ENCODE measurements at regions not wholly inside any gene's neighbourhood (a gene's known extent, or its start where the extent isn't known, plus 50 kb on each side); places are given as distances from the start of the nearest gene placed in this dataset.

DNA sequence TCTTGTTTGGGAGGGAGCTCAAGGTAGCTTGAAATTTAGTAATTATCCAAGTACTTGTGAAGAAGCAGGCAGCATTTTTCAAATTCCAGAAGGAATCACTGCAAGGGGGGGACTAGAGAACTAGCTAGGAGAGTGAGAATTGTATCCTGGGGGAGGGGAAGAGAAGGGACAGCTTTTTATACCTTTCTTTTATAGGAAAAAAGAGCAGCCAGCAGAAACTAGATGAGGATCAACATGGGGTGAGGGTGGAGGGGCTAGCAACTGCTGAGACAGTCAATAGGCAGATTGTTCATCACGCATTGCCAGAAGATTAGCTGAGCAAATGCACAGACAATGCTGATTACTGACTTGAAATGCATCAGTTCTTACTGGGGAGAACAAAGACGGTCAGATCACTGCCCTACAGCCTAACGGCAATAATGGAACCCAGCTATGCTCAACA lies 514.3 kb upstream of the CITED2 start:
- Histone ChIP-seq H3K4me3 (ENCODE audit: insufficient read length, low read depth) (no peak overlapping the region), H3K9me3 (ENCODE audit: insufficient read depth, low read length) (no peaks in the 10 kb centered on the region), H3K27me3 (ENCODE audit: insufficient read depth, insufficient read length) (no peaks in the 10 kb centered on the region), H3K9ac (ENCODE audit: insufficient read length, low read depth) (no peak overlapping the region), H3K4me1 (ENCODE audit: insufficient read depth, insufficient read length) (no peaks in the 10 kb centered on the region), H3K36me3 (ENCODE audit: insufficient read depth, insufficient read length, low read length) (no peaks in the 10 kb centered on the region)
- no peak for TF ChIP-seq ZNF274 (IDR thresholded peaks at IDR 0.05; ENCODE audit: low read depth, low read length)
- no peak for TF ChIP-seq YY1 (IDR thresholded peaks at IDR 0.05; ENCODE audit: insufficient read depth, insufficient read length)
- TF ChIP-seq SUZ12 (IDR thresholded peaks at IDR 0.05; ENCODE audit: extremely low read depth, insufficient read depth, insufficient read length) = no peak
- peak; percentile 77 for DNase-seq (ENCODE audit: low read depth, low spot score)

DNA sequence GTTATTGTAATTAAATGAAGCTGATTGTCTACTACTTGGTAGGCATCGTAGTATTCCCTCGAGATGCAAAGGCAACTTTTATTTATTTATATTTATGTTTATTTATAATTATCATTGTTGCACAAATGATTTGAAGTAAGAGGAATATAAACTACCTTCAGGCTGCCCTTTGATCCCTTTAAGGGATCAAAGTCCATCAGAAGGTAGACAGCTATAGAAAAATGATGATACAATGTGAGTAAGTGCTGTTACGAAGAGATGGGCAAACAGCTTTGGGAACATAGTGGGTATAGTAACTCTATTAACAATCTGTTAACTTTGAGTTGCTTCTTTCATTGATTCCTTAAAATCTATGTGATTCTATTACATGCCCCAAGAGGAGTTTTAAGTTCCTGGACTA lies 512.8 kb upstream of the CITED2 start:
- no peak overlapping the region for H3K9ac ChIP-seq (ENCODE audit: insufficient read length, low read depth)
- H3K36me3 ChIP-seq (ENCODE audit: insufficient read depth, insufficient read length, low read length) = no peaks in the 10 kb centered on the region
- TF ChIP-seq YY1 (IDR thresholded peaks at IDR 0.05; ENCODE audit: insufficient read depth, insufficient read length) (no peak), SUZ12 (IDR thresholded peaks at IDR 0.05; ENCODE audit: extremely low read depth, insufficient read depth, insufficient read length) (no peak), ZNF274 (IDR thresholded peaks at IDR 0.05; ENCODE audit: low read depth, low read length) (no peak)
- no peaks in the 10 kb centered on the region for H3K9me3 ChIP-seq (ENCODE audit: insufficient read depth, low read length)
- H3K27me3 ChIP-seq (ENCODE audit: insufficient read depth, insufficient read length) = no peaks in the 10 kb centered on the region
- no peaks in the 10 kb centered on the region for H3K4me1 ChIP-seq (ENCODE audit: insufficient read depth, insufficient read length)
- H3K4me3 ChIP-seq (ENCODE audit: insufficient read length, low read depth) = no peak overlapping the region
- DNase-seq (ENCODE audit: low read depth, low spot score) = no peak

GRCh38 chr6:139886396-139886795 lies 511.9 kb upstream of the CITED2 start:
- Histone ChIP-seq H3K9ac (ENCODE audit: insufficient read length, low read depth) (no peak overlapping the region), H3K36me3 (ENCODE audit: insufficient read depth, insufficient read length, low read length) (no peaks in the 10 kb centered on the region), H3K4me3 (ENCODE audit: insufficient read length, low read depth) (no peak overlapping the region), H3K4me1 (ENCODE audit: insufficient read depth, insufficient read length) (peaks cover 2% of the 10 kb centered on the region), H3K27me3 (ENCODE audit: insufficient read depth, insufficient read length) (no peaks in the 10 kb centered on the region), H3K9me3 (ENCODE audit: insufficient read depth, low read length) (no peaks in the 10 kb centered on the region)
- no peak for DNase-seq (ENCODE audit: low read depth, low spot score)
- TF ChIP-seq SUZ12 (IDR thresholded peaks at IDR 0.05; ENCODE audit: extremely low read depth, insufficient read depth, insufficient read length) (no peak), ZNF274 (IDR thresholded peaks at IDR 0.05; ENCODE audit: low read depth, low read length) (no peak), YY1 (IDR thresholded peaks at IDR 0.05; ENCODE audit: insufficient read depth, insufficient read length) (no peak)

DNA sequence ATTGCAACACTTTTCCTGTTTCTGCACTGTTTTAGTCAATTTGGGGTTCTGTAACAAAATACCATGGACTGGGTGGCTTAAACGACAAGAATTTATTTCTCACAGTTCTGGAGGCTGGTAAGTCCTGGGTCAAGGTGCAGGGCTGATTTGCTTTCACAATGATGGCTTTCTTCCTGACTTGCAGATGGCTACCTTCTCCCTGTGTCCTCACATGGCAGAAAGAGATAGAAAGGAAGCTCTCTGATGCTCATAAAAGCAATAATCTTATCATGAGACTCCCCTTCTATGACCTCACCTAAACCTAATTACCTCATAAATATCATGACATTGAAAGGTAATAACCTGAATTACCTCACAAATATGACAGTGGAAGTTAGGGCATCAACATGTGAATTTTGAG lies 511.5 kb upstream of the CITED2 start:
- DNase-seq (ENCODE audit: low read depth, low spot score) = no peak
- Histone ChIP-seq H3K36me3 (ENCODE audit: insufficient read depth, insufficient read length, low read length) (no peaks in the 10 kb centered on the region), H3K4me1 (ENCODE audit: insufficient read depth, insufficient read length) (peaks cover 2% of the 10 kb centered on the region), H3K9me3 (ENCODE audit: insufficient read depth, low read length) (no peaks in the 10 kb centered on the region), H3K27me3 (ENCODE audit: insufficient read depth, insufficient read length) (no peaks in the 10 kb centered on the region), H3K9ac (ENCODE audit: insufficient read length, low read depth) (no peak overlapping the region), H3K4me3 (ENCODE audit: insufficient read length, low read depth) (no peak overlapping the region)
- TF ChIP-seq ZNF274 (IDR thresholded peaks at IDR 0.05; ENCODE audit: low read depth, low read length) = no peak
- no peak for TF ChIP-seq SUZ12 (IDR thresholded peaks at IDR 0.05; ENCODE audit: extremely low read depth, insufficient read depth, insufficient read length)

- no peak overlapping the region for H3K4me3 ChIP-seq (ENCODE audit: insufficient read length, low read depth)
- peaks cover 2% of the 10 kb centered on the region for H3K4me1 ChIP-seq (ENCODE audit: insufficient read depth, insufficient read length)
- no peak for DNase-seq (ENCODE audit: low read depth, low spot score)
- no peak for TF ChIP-seq YY1 (IDR thresholded peaks at IDR 0.05; ENCODE audit: insufficient read depth, insufficient read length)
- no peak for TF ChIP-seq SUZ12 (IDR thresholded peaks at IDR 0.05; ENCODE audit: extremely low read depth, insufficient read depth, insufficient read length)
- no peak for TF ChIP-seq ZNF274 (IDR thresholded peaks at IDR 0.05; ENCODE audit: low read depth, low read length)
- H3K9ac ChIP-seq (ENCODE audit: insufficient read length, low read depth) = no peak overlapping the region
- no peaks in the 10 kb centered on the region for H3K9me3 ChIP-seq (ENCODE audit: insufficient read depth, low read length)
- no peaks in the 10 kb centered on the region for H3K27me3 ChIP-seq (ENCODE audit: insufficient read depth, insufficient read length)
- H3K36me3 ChIP-seq (ENCODE audit: insufficient read depth, insufficient read length, low read length) = no peaks in the 10 kb centered on the region
Observed at GRCh38 chr6:139883776-139884175, 509.3 kb upstream of the CITED2 start.

- Histone ChIP-seq H3K4me1 (ENCODE audit: insufficient read depth, insufficient read length) (peaks cover 2% of the 10 kb centered on the region), H3K4me3 (ENCODE audit: insufficient read length, low read depth) (no peak overlapping the region), H3K27me3 (ENCODE audit: insufficient read depth, insufficient read length) (no peaks in the 10 kb centered on the region), H3K9ac (ENCODE audit: insufficient read length, low read depth) (no peak overlapping the region), H3K36me3 (ENCODE audit: insufficient read depth, insufficient read length, low read length) (no peaks in the 10 kb centered on the region), H3K9me3 (ENCODE audit: insufficient read depth, low read length) (no peaks in the 10 kb centered on the region)
- TF ChIP-seq SUZ12 (IDR thresholded peaks at IDR 0.05; ENCODE audit: extremely low read depth, insufficient read depth, insufficient read length) = no peak
- no peak for TF ChIP-seq YY1 (IDR thresholded peaks at IDR 0.05; ENCODE audit: insufficient read depth, insufficient read length)
- TF ChIP-seq ZNF274 (IDR thresholded peaks at IDR 0.05; ENCODE audit: low read depth, low read length) = no peak
- DNase-seq (ENCODE audit: low read depth, low spot score) = no peak
Observed at GRCh38 chr6:139882977-139883728, 508.7 kb upstream of the CITED2 start.

- DNase-seq (ENCODE audit: low read depth, low spot score) = no peak
- no peaks in the 10 kb centered on the region for H3K27me3 ChIP-seq (ENCODE audit: insufficient read depth, insufficient read length)
- no peaks in the 10 kb centered on the region; the same call in 1 of the 2 replicates for H3K9me3 ChIP-seq (ENCODE audit: insufficient read depth, low read length)
- no peak overlapping the region for H3K4me3 ChIP-seq (ENCODE audit: insufficient read length, low read depth)
- H3K36me3 ChIP-seq (ENCODE audit: insufficient read depth, insufficient read length, low read length) = no peaks in the 10 kb centered on the region
- peaks cover 2% of the 10 kb centered on the region for H3K4me1 ChIP-seq (ENCODE audit: insufficient read depth, insufficient read length)
- no peak for TF ChIP-seq ZNF274 (IDR thresholded peaks at IDR 0.05; ENCODE audit: low read depth, low read length)
- no peak for TF ChIP-seq SUZ12 (IDR thresholded peaks at IDR 0.05; ENCODE audit: extremely low read depth, insufficient read depth, insufficient read length)
- TF ChIP-seq YY1 (IDR thresholded peaks at IDR 0.05; ENCODE audit: insufficient read depth, insufficient read length) = no peak
- no peak overlapping the region for H3K9ac ChIP-seq (ENCODE audit: insufficient read length, low read depth)
Observed at GRCh38 chr6:139882234-139882633, 507.8 kb upstream of the CITED2 start.
